ENCODE measurements at regions not wholly inside any gene's neighbourhood (a gene's known extent, or its start where the extent isn't known, plus 50 kb on each side); places are given as distances from the start of the nearest gene placed in this dataset.

GRCh38 chr5:53360811-53361210 lies 119.6 kb upstream of the FST start:
- Histone ChIP-seq H3K36me3 (ENCODE audit: control insufficient read depth in 3 of 3, insufficient read depth in 2 of 3, low read depth in 1 of 3, low read length in 3 of 3) (no peaks in the 10 kb centered on the region), H3K4me3 (ENCODE audit: low read depth in 1 of 3, low read length in 3 of 3) (no peak overlapping the region), H3K27me3 (ENCODE audit: control insufficient read depth in 3 of 3, insufficient read depth in 3 of 3, low read length in 3 of 3) (no peaks in the 10 kb centered on the region), H3K27ac (ENCODE audit: low read depth in 1 of 3, low read length in 2 of 3) (no peak overlapping the region), H3K4me1 (ENCODE audit: control insufficient read depth in 3 of 3, insufficient read depth in 2 of 3, low read depth in 1 of 3, low read length in 2 of 3) (no peaks in the 10 kb centered on the region), H3K9me3 (ENCODE audit: control insufficient read depth in 2 of 2, insufficient read depth in 1 of 2, low read depth in 1 of 2, low read length in 1 of 2) (no peaks in the 10 kb centered on the region)
- FAIRE-seq = no peak
- DNase-seq = no peak

- 79 to 85% (median 84%) methylated on average over 4 of the region's 4 CpGs for WGBS, 3 donors
- no peak overlapping the region for H3K4me3 ChIP-seq (ENCODE audit: low read depth in 1 of 3, low read length in 3 of 3)
- H3K27ac ChIP-seq (ENCODE audit: low read depth in 1 of 3, low read length in 2 of 3) = no peak overlapping the region
- H3K27me3 ChIP-seq (ENCODE audit: control insufficient read depth in 3 of 3, insufficient read depth in 3 of 3, low read length in 3 of 3) = no peaks in the 10 kb centered on the region
- DNase-seq = no peak
- H3K9me3 ChIP-seq (ENCODE audit: control insufficient read depth in 2 of 2, insufficient read depth in 1 of 2, low read depth in 1 of 2, low read length in 1 of 2) = no peaks in the 10 kb centered on the region
- no peak for FAIRE-seq
- no peaks in the 10 kb centered on the region for H3K4me1 ChIP-seq (ENCODE audit: control insufficient read depth in 3 of 3, insufficient read depth in 2 of 3, low read depth in 1 of 3, low read length in 2 of 3)
- no peaks in the 10 kb centered on the region for H3K36me3 ChIP-seq (ENCODE audit: control insufficient read depth in 3 of 3, insufficient read depth in 2 of 3, low read depth in 1 of 3, low read length in 3 of 3)
Observed at GRCh38 chr5:53361708-53362107, 118.7 kb upstream of the FST start.

GRCh38 chr5:53362521-53362941 lies 117.9 kb upstream of the FST start:
- DNase-seq = no peak
- H3K9me3 ChIP-seq (ENCODE audit: control insufficient read depth in 2 of 2, insufficient read depth in 1 of 2, low read depth in 1 of 2, low read length in 1 of 2) = no peaks in the 10 kb centered on the region
- FAIRE-seq = no peak
- H3K27ac ChIP-seq (ENCODE audit: low read depth in 1 of 3, low read length in 2 of 3) = no peak overlapping the region
- no peaks in the 10 kb centered on the region for H3K36me3 ChIP-seq (ENCODE audit: control insufficient read depth in 3 of 3, insufficient read depth in 2 of 3, low read depth in 1 of 3, low read length in 3 of 3)
- WGBS, 3 donors = 84 to 90% (median 87%) methylated on average over 5 of the region's 5 CpGs
- no peak overlapping the region for H3K4me3 ChIP-seq (ENCODE audit: low read depth in 1 of 3, low read length in 3 of 3)
- H3K27me3 ChIP-seq (ENCODE audit: control insufficient read depth in 3 of 3, insufficient read depth in 3 of 3, low read length in 3 of 3) = no peaks in the 10 kb centered on the region
- no peaks in the 10 kb centered on the region for H3K4me1 ChIP-seq (ENCODE audit: control insufficient read depth in 3 of 3, insufficient read depth in 2 of 3, low read depth in 1 of 3, low read length in 2 of 3)

- Histone ChIP-seq H3K36me3 (ENCODE audit: control insufficient read depth in 3 of 3, insufficient read depth in 2 of 3, low read depth in 1 of 3, low read length in 3 of 3) (no peaks in the 10 kb centered on the region), H3K9me3 (ENCODE audit: control insufficient read depth in 2 of 2, insufficient read depth in 1 of 2, low read depth in 1 of 2, low read length in 1 of 2) (no peaks in the 10 kb centered on the region), H3K4me3 (ENCODE audit: low read depth in 1 of 3, low read length in 3 of 3) (no peak overlapping the region), H3K27me3 (ENCODE audit: control insufficient read depth in 3 of 3, insufficient read depth in 3 of 3, low read length in 3 of 3) (no peaks in the 10 kb centered on the region), H3K27ac (ENCODE audit: low read depth in 1 of 3, low read length in 2 of 3) (no peak overlapping the region), H3K4me1 (ENCODE audit: control insufficient read depth in 3 of 3, insufficient read depth in 2 of 3, low read depth in 1 of 3, low read length in 2 of 3) (no peaks in the 10 kb centered on the region)
- no peak for FAIRE-seq
- 61 to 65% (median 62%) methylated on average over 3 of the region's 3 CpGs for WGBS, 3 donors
- DNase-seq = no peak
Observed at GRCh38 chr5:53364061-53364460, 116.4 kb upstream of the FST start.

- no peak overlapping the region for H3K4me3 ChIP-seq (ENCODE audit: low read depth in 1 of 3, low read length in 3 of 3)
- H3K27ac ChIP-seq (ENCODE audit: low read depth in 1 of 3, low read length in 2 of 3) = no peak overlapping the region
- no peaks in the 10 kb centered on the region for H3K27me3 ChIP-seq (ENCODE audit: control insufficient read depth in 3 of 3, insufficient read depth in 3 of 3, low read length in 3 of 3)
- no peaks in the 10 kb centered on the region for H3K4me1 ChIP-seq (ENCODE audit: control insufficient read depth in 3 of 3, insufficient read depth in 2 of 3, low read depth in 1 of 3, low read length in 2 of 3)
- H3K36me3 ChIP-seq (ENCODE audit: control insufficient read depth in 3 of 3, insufficient read depth in 2 of 3, low read depth in 1 of 3, low read length in 3 of 3) = no peaks in the 10 kb centered on the region
- WGBS, 3 donors = 87 to 91% (median 87%) methylated on average over 5 of the region's 5 CpGs
- DNase-seq (no peak), FAIRE-seq (no peak)
- H3K9me3 ChIP-seq (ENCODE audit: control insufficient read depth in 2 of 2, insufficient read depth in 1 of 2, low read depth in 1 of 2, low read length in 1 of 2) = no peaks in the 10 kb centered on the region
Observed at GRCh38 chr5:53366245-53366644, 114.2 kb upstream of the FST start.

GRCh38 chr5:53367727-53368126 lies 112.7 kb upstream of the FST start:
- no peaks in the 10 kb centered on the region for H3K27me3 ChIP-seq (ENCODE audit: control insufficient read depth in 3 of 3, insufficient read depth in 3 of 3, low read length in 3 of 3)
- no peak for FAIRE-seq

GRCh38 chr5:53368516-53368915 lies 111.9 kb upstream of the FST start:
- no peak for DNase-seq
- no peak overlapping the region for H3K4me3 ChIP-seq (ENCODE audit: low read depth in 1 of 3, low read length in 3 of 3)

More at GRCh38 chr5:53367727-53368126, 112.7 kb upstream of the FST start:
- Histone ChIP-seq H3K27ac (ENCODE audit: low read depth in 1 of 3, low read length in 2 of 3) (no peak overlapping the region), H3K4me1 (ENCODE audit: control insufficient read depth in 3 of 3, insufficient read depth in 2 of 3, low read depth in 1 of 3, low read length in 2 of 3) (no peaks in the 10 kb centered on the region), H3K9me3 (ENCODE audit: control insufficient read depth in 2 of 2, insufficient read depth in 1 of 2, low read depth in 1 of 2, low read length in 1 of 2) (no peaks in the 10 kb centered on the region), H3K36me3 (ENCODE audit: control insufficient read depth in 3 of 3, insufficient read depth in 2 of 3, low read depth in 1 of 3, low read length in 3 of 3) (no peaks in the 10 kb centered on the region), H3K4me3 (ENCODE audit: low read depth in 1 of 3, low read length in 3 of 3) (no peak overlapping the region)
- no peak for DNase-seq
- WGBS, 3 donors = 92 to 98% (median 93%) methylated on average over 1 of the region's 1 CpG

GRCh38 chr5:53368966-53369605 lies 111.3 kb upstream of the FST start:
- WGBS, 3 donors = 81 to 88% (median 88%) methylated on average over 2 of the region's 2 CpGs
- no peak for FAIRE-seq
- no peak overlapping the region for H3K4me3 ChIP-seq (ENCODE audit: low read depth in 1 of 3, low read length in 3 of 3)
- H3K27me3 ChIP-seq (ENCODE audit: control insufficient read depth in 3 of 3, insufficient read depth in 3 of 3, low read length in 3 of 3) = no peaks in the 10 kb centered on the region
- no peaks in the 10 kb centered on the region for H3K9me3 ChIP-seq (ENCODE audit: control insufficient read depth in 2 of 2, insufficient read depth in 1 of 2, low read depth in 1 of 2, low read length in 1 of 2)
- no peaks in the 10 kb centered on the region for H3K36me3 ChIP-seq (ENCODE audit: control insufficient read depth in 3 of 3, insufficient read depth in 2 of 3, low read depth in 1 of 3, low read length in 3 of 3)
- no peaks in the 10 kb centered on the region for H3K4me1 ChIP-seq (ENCODE audit: control insufficient read depth in 3 of 3, insufficient read depth in 2 of 3, low read depth in 1 of 3, low read length in 2 of 3)
- DNase-seq = no peak
- no peak overlapping the region for H3K27ac ChIP-seq (ENCODE audit: low read depth in 1 of 3, low read length in 2 of 3)

More at GRCh38 chr5:53368516-53368915, 111.9 kb upstream of the FST start:
- Histone ChIP-seq H3K36me3 (ENCODE audit: control insufficient read depth in 3 of 3, insufficient read depth in 2 of 3, low read depth in 1 of 3, low read length in 3 of 3) (no peaks in the 10 kb centered on the region), H3K27me3 (ENCODE audit: control insufficient read depth in 3 of 3, insufficient read depth in 3 of 3, low read length in 3 of 3) (no peaks in the 10 kb centered on the region), H3K9me3 (ENCODE audit: control insufficient read depth in 2 of 2, insufficient read depth in 1 of 2, low read depth in 1 of 2, low read length in 1 of 2) (no peaks in the 10 kb centered on the region), H3K4me1 (ENCODE audit: control insufficient read depth in 3 of 3, insufficient read depth in 2 of 3, low read depth in 1 of 3, low read length in 2 of 3) (no peaks in the 10 kb centered on the region), H3K27ac (ENCODE audit: low read depth in 1 of 3, low read length in 2 of 3) (no peak overlapping the region)
- 11 to 27% (median 18%) methylated on average over 1 of the region's 1 CpG for WGBS, 3 donors
- no peak for FAIRE-seq

GRCh38 chr5:53369681-53370080 lies 110.7 kb upstream of the FST start:
- H3K27ac ChIP-seq (ENCODE audit: low read depth in 1 of 3, low read length in 2 of 3) = no peak overlapping the region
- no peak for DNase-seq
- no peaks in the 10 kb centered on the region for H3K9me3 ChIP-seq (ENCODE audit: control insufficient read depth in 2 of 2, insufficient read depth in 1 of 2, low read depth in 1 of 2, low read length in 1 of 2)
- no peaks in the 10 kb centered on the region for H3K4me1 ChIP-seq (ENCODE audit: control insufficient read depth in 3 of 3, insufficient read depth in 2 of 3, low read depth in 1 of 3, low read length in 2 of 3)
- no peak overlapping the region for H3K4me3 ChIP-seq (ENCODE audit: low read depth in 1 of 3, low read length in 3 of 3)
- H3K36me3 ChIP-seq (ENCODE audit: control insufficient read depth in 3 of 3, insufficient read depth in 2 of 3, low read depth in 1 of 3, low read length in 3 of 3) = no peaks in the 10 kb centered on the region
- no peaks in the 10 kb centered on the region for H3K27me3 ChIP-seq (ENCODE audit: control insufficient read depth in 3 of 3, insufficient read depth in 3 of 3, low read length in 3 of 3)
- WGBS, 3 donors = 59 to 71% (median 65%) methylated on average over 3 of the region's 3 CpGs
- no peak for FAIRE-seq
